DMS79 (cell line): ENCODE measurements at regions not wholly inside any gene's neighbourhood (a gene's known extent, or its start where the extent isn't known, plus 50 kb on each side); places are given as distances from the start of the nearest gene placed in this dataset.

Experiments
- DNase-seq: peaks from one replicate; lab custom pipeline; 2025; lab: John Stamatoyannopoulos, UW

DNA sequence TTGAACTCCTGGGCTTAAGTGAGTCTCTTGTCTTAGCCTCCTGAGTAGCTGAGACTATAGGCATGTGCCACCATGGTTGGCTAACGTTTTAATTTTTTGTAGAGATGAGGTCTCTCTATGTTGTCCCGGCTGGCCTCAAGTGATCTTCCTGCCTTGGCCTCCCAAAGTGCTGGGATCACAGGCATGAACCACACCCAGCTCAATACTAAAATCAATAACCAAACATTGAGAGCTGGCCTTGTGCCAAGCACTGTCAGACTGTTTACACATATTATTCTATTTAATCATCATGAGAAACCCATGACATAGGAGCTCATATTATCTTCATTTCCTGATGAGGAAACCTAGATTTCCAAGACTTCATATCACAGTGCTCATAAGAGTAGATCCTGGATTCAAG lies 251.2 kb downstream of the BAMBI start:
- DNase-seq, result no peak

DNA sequence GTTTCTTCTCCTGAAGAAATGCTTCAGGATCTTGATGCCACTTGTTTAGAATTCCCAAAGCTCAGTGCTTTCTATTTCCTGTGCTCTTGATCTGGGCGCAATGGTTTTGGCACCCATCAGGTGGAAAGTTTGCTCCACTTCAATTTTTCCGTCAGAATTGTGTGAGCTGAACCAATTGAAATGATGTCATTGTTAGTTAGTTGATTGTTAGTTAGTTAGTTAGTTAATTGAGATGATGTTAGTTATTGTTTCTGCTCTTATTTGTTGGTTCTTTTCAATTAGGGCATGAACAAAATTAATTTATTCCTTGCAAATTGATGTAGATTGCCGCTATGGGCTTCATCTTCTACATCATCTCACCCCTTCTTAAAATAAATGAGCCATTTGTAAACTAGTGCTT lies 252.6 kb downstream of the BAMBI start:
- no peak for DNase-seq

DNA sequence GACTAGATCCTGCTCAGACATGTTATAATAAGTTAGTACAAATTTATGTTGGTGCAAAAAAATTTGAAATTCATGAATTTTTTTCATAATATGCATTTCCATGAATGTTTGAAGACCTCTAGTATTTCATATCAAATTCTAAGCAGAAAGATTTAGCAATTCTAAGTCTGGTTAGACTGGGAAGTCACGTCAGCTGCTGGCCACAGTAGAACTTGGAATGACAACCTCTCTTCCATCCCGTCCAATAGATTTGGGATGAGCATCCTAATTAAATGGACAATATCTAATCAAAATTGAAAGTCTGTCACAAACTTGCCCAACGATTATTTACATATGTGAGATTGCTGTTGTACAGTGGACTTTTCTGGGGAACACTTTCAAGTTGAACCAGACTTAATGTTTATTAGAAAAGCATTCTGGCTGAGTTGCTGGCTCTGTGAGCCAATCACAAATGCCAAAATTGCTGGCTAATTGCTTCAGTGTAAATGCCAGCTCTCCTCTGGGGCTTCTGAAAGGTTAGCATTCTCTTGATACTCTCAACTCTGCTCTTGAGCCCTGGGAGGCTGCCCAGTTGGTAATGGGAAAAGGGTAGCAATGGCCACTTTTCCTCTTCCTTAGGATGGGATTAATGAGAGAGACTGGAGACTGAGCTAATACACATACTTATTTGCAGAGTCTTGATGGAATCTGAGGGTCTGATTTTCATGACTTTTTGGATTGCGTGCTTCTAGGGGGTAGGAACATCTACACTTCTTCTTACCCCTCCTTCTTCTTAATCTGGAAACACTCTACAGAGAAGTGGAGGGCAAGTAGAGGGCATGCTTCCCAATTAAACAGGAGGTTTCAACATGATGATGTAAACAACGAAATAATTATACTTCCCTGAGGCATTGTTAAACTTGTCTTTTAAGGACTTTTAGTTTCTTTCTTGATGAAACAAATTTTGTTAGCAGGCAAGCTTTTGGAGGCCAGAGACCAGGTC lies 253.5 kb downstream of the BAMBI start:
- DNase-seq, result no peak

DNA sequence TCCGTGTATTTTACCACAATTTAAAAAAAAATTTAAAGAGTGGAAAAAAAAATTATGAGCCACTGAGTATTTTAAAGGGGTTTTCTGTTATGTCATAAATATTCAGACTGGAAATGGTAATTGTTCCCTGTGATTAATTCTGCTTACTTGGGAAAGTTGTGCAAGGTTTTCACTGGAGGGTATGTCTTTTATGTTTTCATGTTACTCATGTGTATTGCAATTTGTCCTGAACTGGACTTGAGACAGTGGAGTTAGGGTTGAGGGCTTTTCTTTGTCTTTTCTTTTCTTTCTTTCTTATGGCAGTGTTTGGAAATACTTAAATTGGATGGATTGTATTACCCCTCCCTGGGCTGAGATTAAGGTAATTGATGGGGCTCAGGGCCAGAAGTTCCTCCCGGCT lies 257.7 kb downstream of the BAMBI start:
- no peak for DNase-seq

DNA sequence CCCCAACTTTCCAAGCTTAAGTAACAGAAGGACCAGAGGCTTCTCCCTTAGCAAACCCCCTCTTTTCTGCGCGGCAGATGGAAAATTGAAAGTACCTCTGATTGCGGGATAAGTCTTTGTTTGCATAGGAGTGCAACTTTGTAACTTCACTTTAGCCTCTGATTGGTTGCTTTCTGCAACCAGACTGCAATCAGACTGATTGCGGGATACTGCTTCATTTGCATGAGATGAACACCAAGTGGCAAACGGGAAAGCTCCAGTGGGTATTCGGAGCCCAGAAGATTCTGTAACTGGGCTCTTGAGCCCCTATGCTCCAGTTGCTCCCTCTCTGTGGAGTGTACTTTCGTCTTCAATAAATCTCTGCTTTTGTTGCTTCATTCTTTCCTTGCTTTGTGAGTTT lies 260.6 kb downstream of the BAMBI start:
- DNase-seq, result no peak

DNA sequence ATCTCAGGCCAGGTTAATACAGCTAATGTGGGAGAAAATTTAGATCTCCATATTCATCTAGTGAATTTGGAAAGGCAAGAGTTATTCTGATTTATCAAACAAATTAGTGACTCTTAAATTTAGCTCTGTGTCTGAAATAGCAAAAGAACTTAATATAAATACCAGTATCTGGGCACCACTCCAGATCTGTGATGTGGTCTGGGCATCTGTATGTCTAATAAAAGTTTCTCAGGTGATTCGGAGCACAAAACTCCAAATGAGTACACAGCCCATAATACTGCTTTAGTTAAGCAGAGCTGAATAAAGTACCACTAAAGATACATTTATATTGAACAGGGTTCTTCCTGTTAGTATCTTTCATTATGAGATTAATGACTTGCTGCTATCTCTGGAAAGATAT lies 261.4 kb downstream of the BAMBI start:
- DNase-seq, result no peak

DNA sequence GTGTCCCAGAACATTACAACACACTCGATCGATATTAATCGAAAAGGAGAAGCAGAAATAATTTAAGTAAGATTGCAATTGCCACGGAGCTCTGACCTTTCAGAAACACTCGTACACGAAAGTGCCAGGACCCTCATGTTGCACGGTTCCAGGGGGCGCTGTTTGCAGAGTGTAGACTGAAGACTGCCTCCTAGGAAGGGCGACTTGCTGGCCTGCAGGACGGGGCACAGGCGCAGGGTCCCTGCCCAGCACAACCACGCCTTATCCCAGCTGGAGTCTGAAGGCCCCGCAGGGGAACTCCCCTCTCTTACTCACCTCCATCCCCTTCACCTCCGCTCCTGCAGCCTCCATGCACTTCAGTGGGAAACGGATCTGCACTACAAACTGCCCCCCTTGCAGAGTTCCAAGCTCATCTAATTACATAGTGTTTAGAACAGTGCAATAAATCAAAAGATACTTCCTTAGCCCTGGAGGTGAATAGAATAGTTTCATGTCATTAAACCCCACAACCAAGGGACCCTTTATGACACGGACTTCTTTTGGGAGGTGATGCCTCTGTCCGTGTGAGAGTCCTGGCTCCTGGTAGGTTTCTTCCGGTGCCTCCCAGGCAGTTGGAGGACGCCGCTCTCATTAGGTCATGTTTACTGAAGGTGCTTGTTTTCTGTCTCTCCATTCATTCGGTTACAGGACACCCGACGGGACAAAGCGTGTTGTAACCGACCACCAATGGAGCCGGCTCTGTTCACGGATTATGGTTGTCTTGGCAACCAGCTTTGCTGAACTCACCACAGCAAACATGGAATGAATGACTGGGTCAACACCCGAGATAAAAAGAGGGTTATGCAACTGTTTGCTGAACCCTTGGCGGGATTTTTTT lies 262.2 kb downstream of the BAMBI start:
- no peak for DNase-seq

DNA sequence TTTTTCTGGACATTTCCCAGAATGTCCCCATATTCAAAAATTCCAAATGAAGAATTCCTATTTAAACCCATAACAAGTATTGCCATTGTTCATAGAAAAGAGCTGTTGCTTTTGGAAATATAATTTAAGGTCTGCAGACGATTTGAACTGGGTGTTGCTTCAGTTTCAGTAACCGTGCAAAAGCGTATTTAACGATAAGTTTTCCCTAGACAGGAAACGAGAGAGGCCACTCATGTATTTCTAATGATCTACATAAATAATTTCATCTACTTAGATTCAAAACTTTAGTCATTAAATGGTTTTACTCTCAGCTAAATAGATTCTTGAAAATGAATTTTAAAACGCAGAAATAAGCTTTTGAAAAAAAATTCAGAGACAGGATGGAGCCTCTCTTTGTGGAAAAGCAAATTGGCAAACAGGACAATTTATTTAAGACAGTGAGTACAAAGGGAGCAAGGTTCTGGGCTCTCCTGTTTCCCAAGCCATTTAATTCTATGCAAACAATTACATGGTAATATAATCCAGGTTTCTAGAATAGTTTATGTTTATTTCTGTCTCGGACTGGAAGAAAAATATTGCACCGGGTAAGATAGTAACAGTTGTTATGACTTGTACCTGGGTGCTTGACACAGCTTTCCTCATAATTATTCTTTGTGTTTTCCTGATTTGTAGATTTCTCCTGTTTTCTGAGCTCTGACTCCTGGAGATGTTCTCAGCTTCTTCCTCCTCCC lies 263.0 kb downstream of the BAMBI start:
- no peak for DNase-seq

DNA sequence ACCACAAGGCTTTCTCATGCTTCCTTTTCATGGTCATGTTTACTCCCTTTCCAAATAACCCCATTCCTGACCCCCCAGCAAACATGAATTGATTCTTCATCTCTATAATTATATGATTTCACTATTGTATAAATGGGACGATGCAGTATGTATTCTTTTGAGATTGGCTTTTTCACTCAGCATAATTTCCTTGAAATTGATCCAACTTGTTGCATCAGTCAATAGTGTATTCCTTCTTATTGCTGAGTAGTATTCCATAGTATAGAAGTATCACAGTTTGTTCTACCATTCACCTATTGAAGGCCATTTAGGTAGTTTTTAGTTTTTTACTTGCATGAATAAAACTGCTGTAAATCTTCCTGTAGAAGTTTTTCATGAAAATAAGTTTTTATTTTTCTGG lies 264.7 kb downstream of the BAMBI start:
- DNase-seq, result no peak

DNA sequence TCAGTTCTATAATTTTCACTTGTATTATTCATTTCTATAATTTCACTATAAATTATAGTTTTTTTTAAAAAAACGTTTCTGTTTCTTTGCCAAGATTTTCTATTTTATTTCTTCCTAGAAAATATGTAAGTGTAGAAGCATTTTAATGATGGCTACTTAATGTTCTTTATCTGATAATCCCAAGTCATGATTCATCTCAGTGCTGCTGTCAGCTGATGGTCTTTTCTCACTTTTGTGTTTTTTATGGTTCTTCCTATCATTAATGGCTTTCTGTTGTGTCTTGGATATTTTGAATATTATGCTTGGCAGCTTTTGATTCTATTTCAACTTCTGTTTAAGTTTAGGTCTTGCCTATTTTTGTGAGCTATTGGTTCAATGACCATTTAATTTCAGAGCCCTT lies 268.6 kb downstream of the BAMBI start:
- no peak for DNase-seq

DNA sequence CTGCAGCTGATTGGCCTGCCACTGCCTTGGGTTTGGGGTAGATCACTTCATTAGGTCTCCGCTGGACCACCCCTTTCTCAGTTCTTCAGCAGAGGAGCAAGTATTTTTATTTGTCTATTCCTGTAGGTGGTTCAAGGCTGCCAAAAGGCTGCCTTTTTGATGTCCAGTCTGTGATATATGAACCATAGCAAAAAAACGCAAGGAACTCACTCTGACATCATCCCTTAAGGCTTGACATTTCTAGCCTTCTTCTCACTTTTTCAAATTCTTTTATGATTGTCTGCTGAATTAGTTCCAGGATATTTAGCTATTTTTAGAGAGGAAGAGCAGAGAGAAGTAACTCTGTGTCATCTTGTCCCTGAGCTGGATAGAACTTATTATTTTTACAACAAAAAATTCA lies 269.2 kb downstream of the BAMBI start:
- DNase-seq, result no peak

DNA sequence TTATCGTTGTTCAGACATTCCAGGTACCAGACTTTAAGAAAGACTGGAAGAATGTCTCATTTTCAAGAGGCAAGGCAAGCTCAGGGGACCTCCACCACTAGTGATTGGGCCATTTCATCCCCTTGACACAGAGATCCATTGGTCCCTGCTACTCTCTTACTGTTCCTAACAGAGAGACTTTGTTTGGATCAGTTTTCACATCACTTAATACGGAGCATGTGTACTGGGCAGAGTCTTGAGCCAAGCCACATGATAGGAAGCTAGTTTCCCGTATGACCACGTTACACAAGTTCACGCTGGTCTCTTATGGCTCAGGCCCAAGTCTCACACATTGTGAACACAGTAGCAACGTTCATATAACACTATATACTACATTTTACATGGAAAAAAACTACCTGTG lies 269.9 kb downstream of the BAMBI start:
- no peak for DNase-seq

DNA sequence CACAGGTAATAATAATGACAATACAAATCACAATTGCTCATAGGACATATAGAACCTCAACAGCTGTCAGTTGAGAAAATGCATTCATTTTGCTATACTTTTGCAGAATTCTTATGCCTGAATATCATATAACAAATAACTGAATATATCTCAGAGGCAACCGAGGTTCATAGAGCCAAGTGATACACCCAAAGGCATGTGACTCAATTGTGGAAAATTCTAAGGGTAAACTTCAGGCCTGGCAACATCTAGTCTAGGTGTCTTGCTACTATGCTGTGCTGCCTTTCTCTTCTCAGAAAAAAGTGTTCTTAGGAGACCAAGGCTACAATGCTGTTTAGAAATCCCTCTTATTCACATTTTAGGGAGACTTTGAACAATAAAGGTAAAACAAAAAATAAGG lies 270.7 kb downstream of the BAMBI start:
- DNase-seq, result no peak

DNA sequence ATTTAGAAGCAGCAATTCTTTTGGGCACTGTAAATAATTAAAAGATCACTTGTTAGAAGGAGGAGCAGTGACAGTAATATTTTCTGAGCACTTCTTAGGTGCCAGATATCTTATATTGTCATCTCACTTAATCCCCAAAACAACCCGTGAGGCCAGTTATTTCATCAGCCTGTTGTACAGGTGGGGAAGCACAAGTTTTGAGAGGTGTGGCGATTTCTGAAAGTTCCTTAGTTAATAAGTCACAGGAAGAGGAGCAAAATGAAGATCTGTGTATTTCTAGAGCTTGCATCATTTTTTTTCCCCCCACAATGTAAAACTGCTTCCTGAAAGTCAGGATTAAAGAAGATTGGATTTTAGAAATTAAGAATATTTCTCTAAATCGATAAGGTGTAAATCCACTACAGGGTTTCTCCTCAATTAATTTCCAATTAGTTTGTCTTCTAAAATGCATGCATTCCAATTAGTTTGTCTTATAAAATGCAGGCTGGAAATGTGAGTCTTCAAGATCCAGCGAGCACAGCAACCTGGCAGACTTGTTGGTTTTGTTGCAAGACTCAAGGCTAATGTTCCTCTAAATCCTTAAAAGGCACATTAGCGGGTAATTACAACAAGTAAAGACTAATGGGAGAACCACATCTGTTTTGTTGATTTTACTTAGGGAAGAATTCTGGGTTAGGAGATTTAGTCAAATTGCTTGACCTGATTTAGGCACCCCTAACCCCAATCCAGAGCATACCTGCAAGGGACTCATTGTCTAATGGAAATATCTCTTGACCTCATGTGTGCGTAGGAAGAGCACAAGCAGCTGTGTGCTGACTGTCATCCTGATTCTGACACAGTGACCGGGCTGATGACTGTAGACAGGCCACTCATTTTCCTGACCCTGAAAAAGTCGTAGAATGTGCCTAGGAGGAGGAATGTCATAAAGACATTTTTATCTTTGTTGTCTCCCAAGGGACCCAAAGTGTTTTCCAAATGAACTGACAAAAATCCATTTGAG lies 272.0 kb downstream of the BAMBI start:
- DNase-seq, result no peak

DNA sequence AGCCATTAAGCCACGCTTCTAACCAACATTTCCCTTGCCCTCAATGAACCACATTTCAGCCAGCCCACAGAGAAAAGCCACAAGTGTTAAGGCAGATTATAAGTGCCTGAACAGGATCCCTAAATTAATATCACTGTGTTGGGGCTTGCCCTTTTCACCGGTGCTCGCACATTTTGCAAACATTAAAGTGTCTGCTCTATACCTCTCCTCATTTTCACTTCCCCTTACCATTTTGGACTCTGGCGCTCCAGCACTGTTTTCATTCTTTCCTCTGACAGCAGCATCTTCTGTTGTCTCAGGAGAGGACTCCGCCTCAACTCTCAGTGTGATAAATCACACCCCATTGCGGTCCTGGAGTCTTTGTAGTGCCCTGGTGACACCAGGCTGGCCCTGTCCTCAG lies 274.2 kb downstream of the BAMBI start:
- no peak for DNase-seq

DNA sequence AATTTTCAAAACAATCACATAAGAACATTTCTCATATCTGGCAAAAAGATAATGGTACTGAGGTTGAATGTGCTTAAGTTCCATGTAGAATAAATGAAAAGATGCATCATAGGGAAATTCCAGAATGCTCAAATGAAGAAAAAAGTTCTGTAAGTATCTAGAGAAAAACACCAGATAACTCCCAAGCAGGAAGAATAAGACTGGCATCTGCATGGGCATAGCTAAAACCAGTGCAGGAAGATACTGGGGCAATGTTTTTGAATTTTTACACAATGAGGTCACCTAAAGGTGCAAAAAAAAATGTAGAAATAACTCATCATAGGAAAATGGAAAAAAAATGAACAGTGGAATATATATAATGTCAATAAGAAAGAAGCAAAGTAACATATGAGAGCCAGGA lies 275.2 kb downstream of the BAMBI start:
- DNase-seq, result no peak

DNA sequence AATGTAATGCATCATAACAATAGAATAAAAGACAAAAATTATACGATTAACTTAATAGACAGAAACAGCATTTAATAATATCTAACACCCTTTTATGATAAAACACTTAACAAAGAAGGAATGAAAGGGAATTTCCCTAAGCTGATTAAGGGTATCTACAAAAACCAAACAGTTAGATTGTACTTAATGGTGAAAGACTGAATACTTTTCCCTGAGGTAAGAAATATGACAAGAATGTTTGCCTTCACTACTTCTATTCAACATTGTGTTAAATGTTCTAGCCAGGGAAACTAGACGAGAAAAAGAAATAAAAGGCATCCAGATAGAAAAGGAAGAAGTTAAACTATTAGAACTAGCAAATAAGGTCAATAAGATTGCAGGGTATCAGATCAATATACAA lies 276.9 kb downstream of the BAMBI start:
- no peak for DNase-seq

DNA sequence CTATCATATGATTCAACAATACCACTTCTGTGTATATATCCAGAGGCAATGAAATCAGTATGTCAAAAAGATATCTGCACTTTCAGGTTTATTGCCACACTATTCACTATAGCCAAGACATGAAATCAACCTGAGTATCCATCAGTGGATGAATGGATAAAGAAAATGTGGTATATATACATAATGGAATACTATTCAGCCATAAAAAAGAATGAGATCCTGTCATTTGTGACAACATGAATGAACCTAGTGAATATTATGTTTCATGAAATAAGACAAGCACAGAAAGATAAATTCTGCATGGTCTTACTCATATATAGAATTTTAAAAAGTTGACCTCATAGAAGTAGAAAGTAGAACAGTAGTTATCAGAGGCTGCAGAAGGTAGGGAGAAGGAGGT lies 281.1 kb downstream of the BAMBI start:
- DNase-seq, result no peak

DNA sequence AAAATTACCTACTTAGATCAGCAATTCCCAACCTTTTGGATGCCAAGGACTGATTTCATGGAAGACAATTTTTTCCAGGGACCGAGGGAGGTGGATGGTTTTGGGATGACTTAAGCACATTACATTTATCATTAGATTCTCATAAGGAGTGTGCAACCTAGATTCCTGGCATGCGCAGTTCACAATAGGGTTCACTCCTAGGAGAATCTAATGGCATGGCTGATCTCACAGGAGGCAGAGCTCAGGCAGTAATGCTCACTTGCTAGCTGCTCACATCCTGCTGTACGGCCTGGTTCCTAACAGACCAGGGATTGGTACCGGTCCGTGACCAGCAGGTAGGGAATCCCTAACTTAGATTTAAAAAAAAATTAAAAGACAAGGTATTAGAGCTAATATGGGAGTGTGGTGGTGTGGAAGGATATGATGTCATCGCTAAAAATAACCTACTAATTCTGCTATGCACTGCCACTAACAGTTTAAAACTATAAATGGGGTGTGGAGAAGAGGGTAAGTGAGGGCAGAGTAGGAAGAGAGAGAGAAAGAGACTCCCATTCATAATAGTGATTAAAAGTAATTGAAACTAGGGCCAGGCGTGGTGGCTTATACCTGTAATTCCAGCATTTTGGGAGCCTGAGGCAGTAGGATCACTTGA lies 282.7 kb downstream of the BAMBI start:
- DNase-seq, result no peak

DNA sequence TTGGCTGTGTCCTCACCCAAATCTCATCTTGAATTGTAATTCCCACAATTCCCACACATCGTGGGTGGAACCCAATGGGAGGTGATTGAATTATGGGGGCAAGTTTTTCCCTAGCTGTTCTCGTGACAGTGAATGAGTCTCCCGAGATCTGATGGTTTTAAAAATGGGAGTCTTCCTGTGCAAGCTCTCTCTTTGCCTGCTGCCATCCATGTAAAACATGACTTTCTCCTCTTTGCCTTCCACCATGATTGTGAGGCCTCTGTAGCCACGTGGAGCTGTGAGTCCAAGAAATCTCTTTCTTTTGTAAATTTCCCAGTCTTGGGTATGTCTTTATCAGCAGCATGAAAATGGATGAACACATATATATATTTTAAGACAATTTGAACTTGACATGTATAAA lies 285.4 kb downstream of the BAMBI start:
- DNase-seq, result no peak
